VCaP (cell line): ENCODE measurements at regions not wholly inside any gene's neighbourhood (a gene's known extent, or its start where the extent isn't known, plus 50 kb on each side); places are given as distances from the start of the nearest gene placed in this dataset.

Experiments
- H3K27ac ChIP-seq: fragments of 450-650 bp; 2 replicates; pipeline ENCODE4 v1.5.1; 2017
- TF ChIP-seq, protein P1 (sequence below): fragments of 450-650 bp; conservative IDR thresholded peaks from 2 replicates; pipeline ENCODE4 v1.5.1; 2017; ENCODE audit warnings: mild to moderate bottlenecking, moderate library complexity

DNA sequence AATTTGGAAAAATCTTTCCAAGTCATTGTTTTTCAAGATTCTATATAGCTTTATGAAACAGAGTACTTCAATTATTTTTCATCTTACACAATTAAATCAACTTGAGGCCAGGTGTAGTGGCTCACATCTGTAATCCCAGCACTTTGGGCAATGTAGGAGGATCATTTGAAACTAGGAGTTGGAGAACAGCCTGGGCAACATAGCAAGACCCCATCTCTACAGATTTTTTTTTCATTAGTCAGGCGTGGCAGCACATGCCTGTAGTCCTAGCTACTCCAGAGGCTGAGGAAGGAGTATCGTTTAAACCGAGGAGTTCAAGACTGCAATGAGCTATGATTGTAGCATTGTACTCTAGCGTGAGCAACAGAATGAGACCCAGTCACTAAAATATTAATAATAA lies 72.9 kb downstream of the BMP4 start:
- TF ChIP-seq, protein P1, sequence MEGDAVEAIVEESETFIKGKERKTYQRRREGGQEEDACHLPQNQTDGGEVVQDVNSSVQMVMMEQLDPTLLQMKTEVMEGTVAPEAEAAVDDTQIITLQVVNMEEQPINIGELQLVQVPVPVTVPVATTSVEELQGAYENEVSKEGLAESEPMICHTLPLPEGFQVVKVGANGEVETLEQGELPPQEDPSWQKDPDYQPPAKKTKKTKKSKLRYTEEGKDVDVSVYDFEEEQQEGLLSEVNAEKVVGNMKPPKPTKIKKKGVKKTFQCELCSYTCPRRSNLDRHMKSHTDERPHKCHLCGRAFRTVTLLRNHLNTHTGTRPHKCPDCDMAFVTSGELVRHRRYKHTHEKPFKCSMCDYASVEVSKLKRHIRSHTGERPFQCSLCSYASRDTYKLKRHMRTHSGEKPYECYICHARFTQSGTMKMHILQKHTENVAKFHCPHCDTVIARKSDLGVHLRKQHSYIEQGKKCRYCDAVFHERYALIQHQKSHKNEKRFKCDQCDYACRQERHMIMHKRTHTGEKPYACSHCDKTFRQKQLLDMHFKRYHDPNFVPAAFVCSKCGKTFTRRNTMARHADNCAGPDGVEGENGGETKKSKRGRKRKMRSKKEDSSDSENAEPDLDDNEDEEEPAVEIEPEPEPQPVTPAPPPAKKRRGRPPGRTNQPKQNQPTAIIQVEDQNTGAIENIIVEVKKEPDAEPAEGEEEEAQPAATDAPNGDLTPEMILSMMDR: no peak
- no peak overlapping the region for H3K27ac ChIP-seq

DNA sequence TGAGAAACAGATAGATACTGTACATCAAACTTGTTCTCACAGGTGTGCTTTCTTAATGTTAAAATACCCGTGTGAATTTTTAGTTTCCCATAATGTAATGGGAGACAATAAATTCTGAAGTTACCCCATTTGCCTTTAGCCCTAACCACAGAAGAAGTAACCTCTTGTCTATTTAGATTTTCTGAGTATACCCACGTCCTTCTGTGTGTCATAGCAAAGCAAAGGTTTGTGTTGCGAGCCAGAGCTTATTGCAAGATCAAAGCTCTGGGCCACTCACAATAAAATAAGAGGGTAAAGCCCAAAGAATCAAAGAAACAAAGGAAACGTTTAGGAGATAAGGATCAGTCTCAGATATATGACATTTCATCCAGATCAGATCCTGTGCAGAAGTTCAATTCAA lies 73.9 kb downstream of the BMP4 start:
- no peak overlapping the region for H3K27ac ChIP-seq
- TF ChIP-seq, protein P1: no peak

DNA sequence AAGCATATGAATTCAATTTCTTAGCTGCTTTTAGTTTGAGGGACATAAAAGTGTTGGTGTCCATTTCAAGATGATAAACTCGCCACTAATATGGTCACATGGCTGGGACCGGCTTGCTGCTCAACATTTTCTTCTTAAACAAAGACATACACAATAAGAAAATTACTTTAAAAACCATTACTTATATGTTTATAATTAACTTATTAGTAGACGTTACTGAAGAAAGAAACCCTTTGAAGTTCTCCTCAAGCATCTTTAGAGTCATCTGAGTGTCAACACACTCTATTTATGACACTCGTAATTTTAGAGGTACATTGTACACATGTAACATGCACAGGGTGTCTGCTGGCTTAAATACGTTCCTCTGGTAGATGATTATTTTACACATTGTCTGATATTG lies 74.7 kb downstream of the BMP4 start:
- H3K27ac ChIP-seq: no peak overlapping the region
- TF ChIP-seq, protein P1: no peak

DNA sequence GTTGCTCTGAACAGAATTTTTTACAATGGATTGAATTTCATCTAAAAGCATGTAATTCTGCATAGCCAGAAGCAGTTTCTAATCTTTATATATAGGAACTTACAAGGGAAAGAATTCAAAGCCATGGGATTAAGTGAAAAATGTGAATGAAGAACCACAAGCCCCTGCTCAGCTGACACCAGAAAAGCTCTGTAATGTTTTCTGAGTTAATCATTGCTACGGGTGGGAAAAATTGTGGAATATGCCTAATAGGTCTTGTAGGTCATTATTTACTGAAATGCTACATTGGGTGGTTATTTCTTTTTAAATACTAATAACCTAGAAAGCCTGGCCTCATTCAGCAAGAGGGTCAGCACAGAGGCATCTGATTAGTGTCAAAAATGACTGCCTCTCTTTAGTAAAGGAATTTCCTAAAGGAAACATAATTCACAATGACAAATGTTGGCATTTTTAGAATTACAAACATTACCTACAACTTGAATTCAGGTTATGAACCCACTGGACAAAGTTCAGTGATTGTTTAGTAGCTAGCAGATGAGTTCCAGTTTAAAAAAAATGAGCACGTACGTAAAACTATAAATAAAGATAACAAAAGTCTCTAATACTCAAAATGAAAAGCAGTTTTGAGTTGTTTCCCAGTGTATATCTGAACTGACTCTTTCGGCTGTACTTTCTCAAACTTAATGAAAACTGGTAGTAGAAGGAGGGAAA lies 75.3 kb downstream of the BMP4 start:
- TF ChIP-seq, protein P1: no peak
- H3K27ac ChIP-seq: no peak overlapping the region

DNA sequence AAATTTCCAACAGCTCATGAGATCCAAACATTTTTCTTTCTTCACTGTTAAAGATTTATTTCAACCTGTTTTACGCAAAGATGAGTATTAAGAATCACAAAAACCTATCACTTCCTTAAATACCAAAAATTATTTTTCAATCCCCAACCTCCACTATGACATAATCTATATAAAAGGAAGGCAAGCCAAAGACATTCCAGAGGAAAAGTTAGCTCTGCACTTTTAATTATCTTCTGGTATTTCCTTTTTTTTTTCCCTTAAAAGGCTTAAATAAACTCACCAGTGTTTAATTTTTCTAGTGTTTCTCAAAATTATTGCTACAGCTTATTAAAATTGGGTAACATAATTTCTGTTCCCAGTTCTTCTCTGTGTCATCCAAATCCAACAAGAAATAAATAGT lies 75.9 kb downstream of the BMP4 start:
- TF ChIP-seq, protein P1: no peak
- H3K27ac ChIP-seq: no peak overlapping the region

DNA sequence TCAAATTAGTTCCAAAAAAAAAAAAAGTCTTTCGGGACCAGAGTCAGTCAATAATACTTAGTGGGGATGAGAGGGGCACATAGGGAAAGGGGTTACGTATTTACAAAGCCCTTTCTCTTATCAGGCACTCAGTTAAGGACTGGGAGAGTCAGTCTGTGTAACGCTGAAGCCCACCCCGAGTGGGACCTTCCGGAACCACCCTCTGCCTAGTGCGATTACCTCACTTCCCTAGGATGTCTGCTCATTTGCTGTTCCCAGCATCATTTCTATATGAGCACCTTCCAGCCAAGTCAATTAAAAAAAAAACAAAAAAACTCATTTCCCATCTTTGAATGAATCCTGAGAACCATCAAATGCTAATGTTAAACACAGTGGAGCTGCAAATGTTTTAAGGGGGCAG lies 76.9 kb downstream of the BMP4 start:
- TF ChIP-seq, protein P1: no peak
- no peak overlapping the region for H3K27ac ChIP-seq

DNA sequence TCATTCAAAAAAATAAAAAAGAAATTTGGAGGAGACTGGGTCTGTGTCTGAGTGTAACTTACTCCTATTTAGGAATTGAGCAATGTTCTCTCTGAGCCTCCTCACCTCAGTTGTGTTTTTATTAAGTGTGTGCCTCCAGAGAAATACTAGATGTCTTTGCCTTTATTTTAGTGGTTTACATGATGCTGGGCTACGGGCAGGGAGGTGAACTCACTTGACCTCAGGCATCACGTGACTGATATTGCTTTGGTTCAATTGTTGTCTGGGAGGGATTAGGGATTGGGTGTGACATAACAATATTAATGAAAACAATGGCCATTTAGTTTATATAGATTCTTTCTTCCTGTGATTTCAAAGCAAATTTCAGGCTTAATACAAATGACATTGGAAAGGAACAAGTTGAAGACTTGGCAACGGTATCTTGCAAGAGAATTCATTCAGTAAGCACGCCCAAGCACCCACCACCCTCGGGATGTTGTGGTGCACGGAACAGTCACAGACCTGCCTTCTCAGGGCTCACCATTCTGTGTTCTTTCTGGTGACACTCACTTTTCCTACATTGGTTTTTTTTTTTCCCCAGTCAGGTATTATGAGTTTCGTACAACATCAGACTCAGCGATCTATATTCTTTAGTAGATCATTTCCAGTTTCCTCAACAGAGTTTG lies 77.5 kb downstream of the BMP4 start:
- no peak overlapping the region for H3K27ac ChIP-seq
- TF ChIP-seq, protein P1: no peak
